ENCODE measurements at regions not wholly inside any gene's neighbourhood (a gene's known extent, or its start where the extent isn't known, plus 50 kb on each side); places are given as distances from the start of the nearest gene placed in this dataset.

- Histone ChIP-seq H3K27me3 (no peaks in the 10 kb centered on the region), H3K9me3 (no peaks in the 10 kb centered on the region), H3K27ac (no peak overlapping the region), H3K4me3 (no peak overlapping the region), H3K4me1 (peaks cover 8 to 10% (median 10%) of the 10 kb centered on the region in 3 donors), H3K36me3 (no peaks in the 10 kb centered on the region)
- WGBS, 2 donors: 81 to 82% methylated on average over 5 of the region's 5 CpGs
- FAIRE-seq (no peak), DNase-seq (no peak), ATAC-seq (no peak)
- intact Hi-C loops (cut with DNase I): no loop called here
- TF ChIP-seq, protein P1, sequence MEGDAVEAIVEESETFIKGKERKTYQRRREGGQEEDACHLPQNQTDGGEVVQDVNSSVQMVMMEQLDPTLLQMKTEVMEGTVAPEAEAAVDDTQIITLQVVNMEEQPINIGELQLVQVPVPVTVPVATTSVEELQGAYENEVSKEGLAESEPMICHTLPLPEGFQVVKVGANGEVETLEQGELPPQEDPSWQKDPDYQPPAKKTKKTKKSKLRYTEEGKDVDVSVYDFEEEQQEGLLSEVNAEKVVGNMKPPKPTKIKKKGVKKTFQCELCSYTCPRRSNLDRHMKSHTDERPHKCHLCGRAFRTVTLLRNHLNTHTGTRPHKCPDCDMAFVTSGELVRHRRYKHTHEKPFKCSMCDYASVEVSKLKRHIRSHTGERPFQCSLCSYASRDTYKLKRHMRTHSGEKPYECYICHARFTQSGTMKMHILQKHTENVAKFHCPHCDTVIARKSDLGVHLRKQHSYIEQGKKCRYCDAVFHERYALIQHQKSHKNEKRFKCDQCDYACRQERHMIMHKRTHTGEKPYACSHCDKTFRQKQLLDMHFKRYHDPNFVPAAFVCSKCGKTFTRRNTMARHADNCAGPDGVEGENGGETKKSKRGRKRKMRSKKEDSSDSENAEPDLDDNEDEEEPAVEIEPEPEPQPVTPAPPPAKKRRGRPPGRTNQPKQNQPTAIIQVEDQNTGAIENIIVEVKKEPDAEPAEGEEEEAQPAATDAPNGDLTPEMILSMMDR (IDR thresholded peaks at IDR 0.05): no peak
These were observed 149.5 kb downstream of the C9orf50 start for GRCh38 chr9:129471201-129472019.

GRCh38 chr9:129469988-129470316 lies 150.9 kb downstream of the C9orf50 start:
- intact Hi-C loops (cut with DNase I): no loop called here
- no peaks in the 10 kb centered on the region for H3K9me3 ChIP-seq

DNA sequence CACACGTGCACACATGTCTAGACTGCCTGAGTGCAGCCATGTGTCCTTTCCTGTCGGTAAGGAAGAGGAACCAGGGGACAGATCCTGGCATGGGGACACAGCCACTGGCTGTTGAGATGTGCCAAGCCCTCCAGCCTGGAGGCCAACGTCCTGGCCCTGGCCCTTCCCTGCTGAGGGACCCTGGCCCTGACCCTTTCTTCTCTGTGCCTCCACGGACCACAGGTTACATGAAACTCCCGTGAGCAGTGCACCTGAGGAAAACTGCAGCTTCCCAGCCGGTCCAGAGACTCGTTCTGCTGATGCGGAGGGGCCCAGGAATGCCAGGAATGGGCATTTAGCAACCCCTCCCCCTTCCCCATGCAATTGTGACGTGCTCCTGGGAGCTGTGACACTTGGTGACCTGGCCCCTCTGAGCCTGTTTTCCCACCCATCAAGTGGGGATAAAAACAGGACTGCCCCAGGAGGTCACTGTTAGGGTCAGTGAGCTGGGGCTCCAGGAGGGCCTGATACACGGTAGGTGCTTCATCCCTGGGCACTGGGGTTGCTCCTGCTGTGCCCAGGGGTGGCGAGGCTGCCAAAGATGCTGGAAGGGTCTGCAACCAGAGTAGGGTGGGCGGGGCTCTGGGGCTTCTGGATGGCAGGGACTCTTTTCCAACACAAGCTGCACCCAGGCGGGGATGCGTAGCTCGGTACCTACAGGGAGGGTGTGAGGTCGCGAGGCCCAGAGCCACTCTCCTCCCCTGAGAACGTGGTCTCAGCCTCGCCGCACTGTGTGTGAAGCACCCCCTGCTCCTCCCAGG lies 151.5 kb downstream of the C9orf50 start:
- ATAC-seq (no peak), FAIRE-seq (no peak), DNase-seq (peak in 1 of 6 donors; percentile 54)
- no peaks in the 10 kb centered on the region for H3K9me3 ChIP-seq
- H3K27me3 ChIP-seq: no peaks in the 10 kb centered on the region
- TF ChIP-seq, protein P1 (IDR thresholded peaks at IDR 0.05): no peak
- no peak overlapping the region for H3K27ac ChIP-seq
- no peak overlapping the region for H3K4me3 ChIP-seq
- intact Hi-C loops (cut with DNase I): no loop called here
- no peaks in the 10 kb centered on the region for H3K36me3 ChIP-seq
- peaks cover 8 to 11% (median 10%) of the 10 kb centered on the region in 3 donors for H3K4me1 ChIP-seq
- 78 to 81% methylated on average over 20 of the region's 20 CpGs for WGBS, 2 donors

More at GRCh38 chr9:129469988-129470316, 150.9 kb downstream of the C9orf50 start:
- DNase-seq: no peak
- Histone ChIP-seq H3K27ac (no peak overlapping the region), H3K4me3 (no peak overlapping the region), H3K4me1 (peaks cover 8 to 11% (median 10%) of the 10 kb centered on the region in 3 donors), H3K27me3 (no peaks in the 10 kb centered on the region), H3K36me3 (no peaks in the 10 kb centered on the region)
- TF ChIP-seq, protein P1 (IDR thresholded peaks at IDR 0.05): no peak
- WGBS, 2 donors: 93 to 94% methylated on average over 5 to 6 of the region's 6 CpGs
- FAIRE-seq: no peak
- no peak for ATAC-seq

- no peak for ATAC-seq
These were observed 152.9 kb downstream of the C9orf50 start for GRCh38 chr9:129467739-129468666.

More at GRCh38 chr9:129467739-129468666, 152.9 kb downstream of the C9orf50 start:
- no peak overlapping the region for H3K4me3 ChIP-seq
- WGBS, 2 donors: 92 to 94% methylated on average over 19 of the region's 19 CpGs
- DNase-seq (peak in 1 of 6 donors; percentile 56), FAIRE-seq (no peak)
- H3K36me3 ChIP-seq: no peaks in the 10 kb centered on the region
- TF ChIP-seq, protein P1 (IDR thresholded peaks at IDR 0.05): no peak
- H3K27me3 ChIP-seq: no peaks in the 10 kb centered on the region
- H3K27ac ChIP-seq: no peak overlapping the region
- intact Hi-C loops (cut with DNase I): no loop called here
- peaks cover 8 to 11% (median 10%) of the 10 kb centered on the region in 3 donors for H3K4me1 ChIP-seq
- no peaks in the 10 kb centered on the region for H3K9me3 ChIP-seq
